ENCODE measurements at regions not wholly inside any gene's neighbourhood (a gene's known extent, or its start where the extent isn't known, plus 50 kb on each side); places are given as distances from the start of the nearest gene placed in this dataset.

DNA sequence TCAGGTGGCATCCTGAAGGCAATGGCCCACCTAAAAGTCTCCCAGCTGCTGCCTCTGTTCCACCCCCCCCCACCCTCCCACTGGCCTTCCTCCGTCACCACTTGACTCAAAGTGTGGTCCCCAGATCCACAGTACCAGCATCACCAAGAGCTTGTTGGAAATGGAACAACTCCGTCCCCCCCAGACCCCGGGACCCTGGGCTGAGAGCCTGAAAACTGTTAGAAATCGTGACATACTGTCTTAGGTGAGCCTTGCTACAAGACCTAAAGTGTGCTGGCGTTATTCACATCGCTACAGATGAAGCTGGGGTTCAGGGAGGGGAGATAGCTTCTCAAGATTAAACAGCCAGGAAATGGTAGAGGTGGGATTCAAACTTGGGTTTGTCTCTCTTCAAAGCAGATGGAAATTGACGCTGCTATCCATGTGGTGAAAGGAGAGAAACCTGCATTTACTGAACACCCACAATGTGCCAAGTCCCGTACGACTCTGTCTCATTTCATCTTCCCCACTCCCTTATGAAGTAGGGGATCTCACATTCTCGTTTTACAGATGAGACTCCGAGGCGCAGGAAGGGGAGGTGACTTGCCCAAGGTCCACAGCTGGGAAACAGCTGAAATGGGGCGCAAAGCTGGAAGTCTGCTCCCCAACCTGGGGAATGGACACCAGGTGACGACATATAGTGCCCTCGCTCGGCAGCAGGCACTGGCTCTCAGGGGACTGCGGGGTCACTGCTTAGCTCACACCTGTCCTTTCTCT is 52.8 kb upstream of the IFFO2 start:
- intact Hi-C loops (cut with micrococcal nuclease; ENCODE audit: unreplicated experiment) = no loop called here
- no peak overlapping the region for H2AFZ ChIP-seq (ENCODE audit: low read length)
- peak overlapping the region; percentile 93 for H3K4me2 ChIP-seq (ENCODE audit: low read depth, low read length)
- in situ Hi-C loops (cut with HindIII; ENCODE audit: extremely low pct_ligation_motif_present, low pct_unique_long_range_greater_than_20kb) = loop anchor here (5.0 kb wide), 1 partner anchor 52 kb away; the partner anchor contains the start of gene IFFO2
- peak overlapping the region; percentile 22 for H3K27ac ChIP-seq (ENCODE audit: extremely low read length, insufficient read depth, low read length)
- ChIA-PET POLR2A (interaction anchor here (0.8 to 3.5 kb wide), 8 partner anchors 10 to 109 kb away, joined by 4 to 37 read pairs (median 7); partner anchors contain the start of genes ALDH4A1 and IFFO2), CTCF (ENCODE audit: low intra/inter-chr PET ratio, low total read pairs) (no interaction called here)
- H3K79me2 ChIP-seq (ENCODE audit: insufficient read depth, low read length) = no peaks in the 10 kb centered on the region
- H3K9ac ChIP-seq (ENCODE audit: insufficient read depth, low read depth, low read length) = peak overlapping the region; percentile 37
- peaks cover 86% of the 10 kb centered on the region for H3K4me1 ChIP-seq (ENCODE audit: insufficient read depth, low read length)
- ATAC-seq (no peak), FAIRE-seq (no peak), DNase-seq (ENCODE audit: low spot score) (no peak)
- H4K20me1 ChIP-seq (ENCODE audit: insufficient read depth, low read length) = no peaks in the 10 kb centered on the region
- no peaks in the 10 kb centered on the region for H3K9me3 ChIP-seq (ENCODE audit: low read length)
- no TSS peak for BruUV-seq (replicated peaks)
- H3K36me3 ChIP-seq (replicated peaks in 1 of 2; ENCODE audit: control insufficient read depth in 1 of 2, insufficient read depth in 2 of 2, low read length in 2 of 2) = no peaks in the 10 kb centered on the region
- no peak for TF ChIP-seq ZNF543 (CRISPR knock-in tag; IDR thresholded peaks at IDR 0.05)
- TF ChIP-seq, protein P1, sequence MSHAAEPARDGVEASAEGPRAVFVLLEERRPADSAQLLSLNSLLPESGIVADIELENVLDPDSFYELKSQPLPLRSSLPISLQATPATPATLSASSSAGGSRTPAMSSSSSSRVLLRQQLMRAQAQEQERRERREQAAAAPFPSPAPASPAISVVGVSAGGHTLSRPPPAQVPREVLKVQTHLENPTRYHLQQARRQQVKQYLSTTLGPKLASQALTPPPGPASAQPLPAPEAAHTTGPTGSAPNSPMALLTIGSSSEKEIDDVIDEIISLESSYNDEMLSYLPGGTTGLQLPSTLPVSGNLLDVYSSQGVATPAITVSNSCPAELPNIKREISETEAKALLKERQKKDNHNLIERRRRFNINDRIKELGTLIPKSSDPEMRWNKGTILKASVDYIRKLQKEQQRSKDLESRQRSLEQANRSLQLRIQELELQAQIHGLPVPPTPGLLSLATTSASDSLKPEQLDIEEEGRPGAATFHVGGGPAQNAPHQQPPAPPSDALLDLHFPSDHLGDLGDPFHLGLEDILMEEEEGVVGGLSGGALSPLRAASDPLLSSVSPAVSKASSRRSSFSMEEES (CRISPR knock-in tag; IDR thresholded peaks at IDR 0.05) = no peak
- no peak for TF ChIP-seq KDM6A (CRISPR knock-in tag; IDR thresholded peaks at IDR 0.05; ENCODE audit: low read depth)
- no peak for TF ChIP-seq THAP9 (CRISPR knock-in tag; IDR thresholded peaks at IDR 0.05; ENCODE audit: borderline replicate concordance)
- no peak for TF ChIP-seq CREB1 (IDR thresholded peaks at IDR 0.05)
- TF ChIP-seq CREB1 (CRISPR knock-in tag; IDR thresholded peaks at IDR 0.05) = peak; percentile 35; the same call in 1 of the 2 replicates
- H3K4me3 ChIP-seq (replicated peaks in 1 of 3; ENCODE audit: insufficient read depth in 1 of 3, low read depth in 2 of 3, low read length in 3 of 3) = peak overlapping the region in 1 of 3 experiments; percentile 67; a peak in 2 of 6 replicates
- 54% methylated on average over 17 of the region's 17 CpGs for WGBS (ENCODE audit: low lambda C conversion rate)
- H3K27me3 ChIP-seq (ENCODE audit: control insufficient read depth in 1 of 2, insufficient read depth in 2 of 2, low read length in 2 of 2) = no peaks in the 10 kb centered on the region

Measured in HepG2 (cell line).